ENCODE measurements at regions not wholly inside any gene's neighbourhood (a gene's known extent, or its start where the extent isn't known, plus 50 kb on each side); places are given as distances from the start of the nearest gene placed in this dataset.

GRCh38 chr4:154142664-154143063 lies 348.9 kb downstream of the DCHS2 start:
- no peak overlapping the region for H3K4me3 ChIP-seq (ENCODE audit: low read depth, low read length)
- no peaks in the 10 kb centered on the region for H3K9me3 ChIP-seq (ENCODE audit: severe bottlenecking)
- no peak for TF ChIP-seq CTCF (IDR thresholded peaks at IDR 0.05; ENCODE audit: low read depth, low read length)
- no peaks in the 10 kb centered on the region for H3K27me3 ChIP-seq (ENCODE audit: insufficient read depth, low read depth, severe bottlenecking)
- H3K36me3 ChIP-seq = no peaks in the 10 kb centered on the region
- no peak for DNase-seq
- H3K27ac ChIP-seq = no peak overlapping the region

GRCh38 chr4:154140869-154141268 lies 350.7 kb downstream of the DCHS2 start:
- no peak overlapping the region for H3K27ac ChIP-seq
- no peak for TF ChIP-seq CTCF (IDR thresholded peaks at IDR 0.05; ENCODE audit: low read depth, low read length)
- no peak for DNase-seq

GRCh38 chr4:154137320-154137905 lies 348.5 kb upstream of the SFRP2 start:
- Histone ChIP-seq H3K4me3 (ENCODE audit: low read depth, low read length) (no peak overlapping the region), H3K27ac (no peak overlapping the region), H3K9me3 (ENCODE audit: severe bottlenecking) (no peaks in the 10 kb centered on the region), H3K36me3 (no peaks in the 10 kb centered on the region), H3K27me3 (ENCODE audit: insufficient read depth, low read depth, severe bottlenecking) (peaks cover 9% of the 10 kb centered on the region)
- no peak for TF ChIP-seq CTCF (IDR thresholded peaks at IDR 0.05; ENCODE audit: low read depth, low read length)
- DNase-seq = no peak

More at GRCh38 chr4:154140869-154141268, 350.7 kb downstream of the DCHS2 start:
- no peaks in the 10 kb centered on the region for H3K9me3 ChIP-seq (ENCODE audit: severe bottlenecking)
- H3K4me3 ChIP-seq (ENCODE audit: low read depth, low read length) = no peak overlapping the region
- H3K27me3 ChIP-seq (ENCODE audit: insufficient read depth, low read depth, severe bottlenecking) = no peaks in the 10 kb centered on the region
- H3K36me3 ChIP-seq = no peaks in the 10 kb centered on the region

- H3K9me3 ChIP-seq (ENCODE audit: severe bottlenecking) = no peaks in the 10 kb centered on the region
- TF ChIP-seq CTCF (IDR thresholded peaks at IDR 0.05; ENCODE audit: low read depth, low read length) = no peak
- no peak overlapping the region for H3K27ac ChIP-seq
- H3K27me3 ChIP-seq (ENCODE audit: insufficient read depth, low read depth, severe bottlenecking) = peaks cover 9% of the 10 kb centered on the region
- no peak overlapping the region for H3K4me3 ChIP-seq (ENCODE audit: low read depth, low read length)
- no peak for DNase-seq
- H3K36me3 ChIP-seq = no peaks in the 10 kb centered on the region
Observed at GRCh38 chr4:154135576-154135975, 346.7 kb upstream of the SFRP2 start.

GRCh38 chr4:154132406-154132805 lies 343.5 kb upstream of the SFRP2 start:
- no peak for DNase-seq

More at GRCh38 chr4:154132406-154132805, 343.5 kb upstream of the SFRP2 start:
- Histone ChIP-seq H3K4me3 (ENCODE audit: low read depth, low read length) (no peak overlapping the region), H3K9me3 (ENCODE audit: severe bottlenecking) (no peaks in the 10 kb centered on the region), H3K27me3 (ENCODE audit: insufficient read depth, low read depth, severe bottlenecking) (peaks cover 9% of the 10 kb centered on the region), H3K27ac (no peak overlapping the region), H3K36me3 (no peaks in the 10 kb centered on the region)
- no peak for TF ChIP-seq CTCF (IDR thresholded peaks at IDR 0.05; ENCODE audit: low read depth, low read length)

All from WERI-Rb-1 (cell line).